ENCODE measurements at regions not wholly inside any gene's neighbourhood (a gene's known extent, or its start where the extent isn't known, plus 50 kb on each side); places are given as distances from the start of the nearest gene placed in this dataset.

DNA sequence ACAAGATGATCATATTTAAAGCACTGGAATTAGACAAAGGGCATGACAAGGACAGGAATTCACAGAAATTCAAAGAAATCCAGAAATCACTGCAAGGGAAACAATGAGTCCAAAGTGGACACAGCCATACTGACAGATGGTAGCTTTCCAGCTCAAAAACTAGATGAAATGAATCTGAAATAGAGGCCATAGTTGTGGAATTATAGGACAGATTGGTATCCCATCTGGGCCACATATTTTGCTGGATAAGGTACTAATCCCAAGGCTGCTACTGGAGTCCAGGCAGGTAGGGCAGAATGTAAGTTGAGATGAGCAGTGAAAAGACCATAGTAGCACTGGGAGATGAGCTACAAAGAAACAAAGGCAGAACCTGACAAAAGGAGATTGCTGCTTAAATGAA lies 258.3 kb upstream of the ANO3 start (continued):
- TF ChIP-seq, protein P1, sequence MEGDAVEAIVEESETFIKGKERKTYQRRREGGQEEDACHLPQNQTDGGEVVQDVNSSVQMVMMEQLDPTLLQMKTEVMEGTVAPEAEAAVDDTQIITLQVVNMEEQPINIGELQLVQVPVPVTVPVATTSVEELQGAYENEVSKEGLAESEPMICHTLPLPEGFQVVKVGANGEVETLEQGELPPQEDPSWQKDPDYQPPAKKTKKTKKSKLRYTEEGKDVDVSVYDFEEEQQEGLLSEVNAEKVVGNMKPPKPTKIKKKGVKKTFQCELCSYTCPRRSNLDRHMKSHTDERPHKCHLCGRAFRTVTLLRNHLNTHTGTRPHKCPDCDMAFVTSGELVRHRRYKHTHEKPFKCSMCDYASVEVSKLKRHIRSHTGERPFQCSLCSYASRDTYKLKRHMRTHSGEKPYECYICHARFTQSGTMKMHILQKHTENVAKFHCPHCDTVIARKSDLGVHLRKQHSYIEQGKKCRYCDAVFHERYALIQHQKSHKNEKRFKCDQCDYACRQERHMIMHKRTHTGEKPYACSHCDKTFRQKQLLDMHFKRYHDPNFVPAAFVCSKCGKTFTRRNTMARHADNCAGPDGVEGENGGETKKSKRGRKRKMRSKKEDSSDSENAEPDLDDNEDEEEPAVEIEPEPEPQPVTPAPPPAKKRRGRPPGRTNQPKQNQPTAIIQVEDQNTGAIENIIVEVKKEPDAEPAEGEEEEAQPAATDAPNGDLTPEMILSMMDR (conservative IDR thresholded peaks at IDR 0.05; ENCODE audit: low read depth in 2 of 2), result no peak
- TF ChIP-seq EZH2 (IDR thresholded peaks at IDR 0.05; ENCODE audit: low read depth, unreplicated experiment) (no peak), EZH2phosphoT487 (IDR thresholded peaks at IDR 0.05; ENCODE audit: unreplicated experiment) (no peak), JUNB (IDR thresholded peaks at IDR 0.05; ENCODE audit: unreplicated experiment) (no peak), ETS1 (IDR thresholded peaks at IDR 0.05) (no peak)

GRCh38 chr11:26076233-26076990 lies 255.5 kb upstream of the ANO3 start:
- ATAC-seq, result no peak
- Mint-ChIP-seq H3K36me3 (ENCODE audit: low read depth) (no peaks in the 10 kb centered on the region), H3K9me3 (no peaks in the 10 kb centered on the region), H3K4me1 (no peaks in the 10 kb centered on the region; the same call in 2 of the 3 replicates), H3K27me3 (ENCODE audit: insufficient read depth, low read depth, poor library complexity) (peaks cover 1% of the 10 kb centered on the region), H3K4me3 (no peak overlapping the region), H3K27ac (no peak overlapping the region)
- H3F3A ChIP-seq (replicated peaks; ENCODE audit: low read depth), result no peaks in the 10 kb centered on the region
- no peaks in the 10 kb centered on the region for H3K79me2 ChIP-seq (replicated peaks; ENCODE audit: insufficient read depth)
- H3K4me2 ChIP-seq, result no peak overlapping the region
- no peak overlapping the region for H3K27ac ChIP-seq (ENCODE audit: low read depth)
- H3K36me3 ChIP-seq (ENCODE audit: insufficient read depth), result no peaks in the 10 kb centered on the region
- H3K4me3 ChIP-seq, result no peak overlapping the region
- no peak for DNase-seq (ENCODE audit: low spot score)
- H3K9me2 ChIP-seq (ENCODE audit: insufficient read depth), result no peaks in the 10 kb centered on the region
- no peaks in the 10 kb centered on the region for H4K20me1 ChIP-seq (replicated peaks; ENCODE audit: insufficient read depth)
- H2AFZ ChIP-seq, result no peak overlapping the region
- no peaks in the 10 kb centered on the region for H3K27me3 ChIP-seq (ENCODE audit: insufficient read depth)
- peaks cover 3% of the 10 kb centered on the region for H3K4me1 ChIP-seq (ENCODE audit: insufficient read depth)
- TF ChIP-seq JUNB (IDR thresholded peaks at IDR 0.05; ENCODE audit: unreplicated experiment), result no peak
- no peak for TF ChIP-seq NANOG (IDR thresholded peaks at IDR 0.05; ENCODE audit: borderline replicate concordance)
- TF ChIP-seq, protein P2, sequence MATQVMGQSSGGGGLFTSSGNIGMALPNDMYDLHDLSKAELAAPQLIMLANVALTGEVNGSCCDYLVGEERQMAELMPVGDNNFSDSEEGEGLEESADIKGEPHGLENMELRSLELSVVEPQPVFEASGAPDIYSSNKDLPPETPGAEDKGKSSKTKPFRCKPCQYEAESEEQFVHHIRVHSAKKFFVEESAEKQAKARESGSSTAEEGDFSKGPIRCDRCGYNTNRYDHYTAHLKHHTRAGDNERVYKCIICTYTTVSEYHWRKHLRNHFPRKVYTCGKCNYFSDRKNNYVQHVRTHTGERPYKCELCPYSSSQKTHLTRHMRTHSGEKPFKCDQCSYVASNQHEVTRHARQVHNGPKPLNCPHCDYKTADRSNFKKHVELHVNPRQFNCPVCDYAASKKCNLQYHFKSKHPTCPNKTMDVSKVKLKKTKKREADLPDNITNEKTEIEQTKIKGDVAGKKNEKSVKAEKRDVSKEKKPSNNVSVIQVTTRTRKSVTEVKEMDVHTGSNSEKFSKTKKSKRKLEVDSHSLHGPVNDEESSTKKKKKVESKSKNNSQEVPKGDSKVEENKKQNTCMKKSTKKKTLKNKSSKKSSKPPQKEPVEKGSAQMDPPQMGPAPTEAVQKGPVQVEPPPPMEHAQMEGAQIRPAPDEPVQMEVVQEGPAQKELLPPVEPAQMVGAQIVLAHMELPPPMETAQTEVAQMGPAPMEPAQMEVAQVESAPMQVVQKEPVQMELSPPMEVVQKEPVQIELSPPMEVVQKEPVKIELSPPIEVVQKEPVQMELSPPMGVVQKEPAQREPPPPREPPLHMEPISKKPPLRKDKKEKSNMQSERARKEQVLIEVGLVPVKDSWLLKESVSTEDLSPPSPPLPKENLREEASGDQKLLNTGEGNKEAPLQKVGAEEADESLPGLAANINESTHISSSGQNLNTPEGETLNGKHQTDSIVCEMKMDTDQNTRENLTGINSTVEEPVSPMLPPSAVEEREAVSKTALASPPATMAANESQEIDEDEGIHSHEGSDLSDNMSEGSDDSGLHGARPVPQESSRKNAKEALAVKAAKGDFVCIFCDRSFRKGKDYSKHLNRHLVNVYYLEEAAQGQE (IDR thresholded peaks at IDR 0.05; ENCODE audit: unreplicated experiment), result no peak
- no peak for TF ChIP-seq ZNF331 (CRISPR knock-in tag; IDR thresholded peaks at IDR 0.05; ENCODE audit: low read depth)
- no peak for TF ChIP-seq EZH2 (IDR thresholded peaks at IDR 0.05; ENCODE audit: low read depth, unreplicated experiment)
- no peak for TF ChIP-seq POLR2AphosphoS5 (IDR thresholded peaks at IDR 0.05; ENCODE audit: low read depth)
- no peak for TF ChIP-seq ETS1 (IDR thresholded peaks at IDR 0.05)
- no peak for TF ChIP-seq ZNF114 (CRISPR knock-in tag; IDR thresholded peaks at IDR 0.05)

Data from GM23338 (cell line).